ENCODE measurements at regions not wholly inside any gene's neighbourhood (a gene's known extent, or its start where the extent isn't known, plus 50 kb on each side); places are given as distances from the start of the nearest gene placed in this dataset.

- DNase-seq (ENCODE audit: extremely low spot score, unreplicated experiment) = no peak
- Mint-ChIP-seq H3K27me3 (no peaks in the 10 kb centered on the region), H3K36me3 (no peaks in the 10 kb centered on the region), H3K9me3 (no peaks in the 10 kb centered on the region), H3K4me1 (ENCODE audit: unreplicated experiment) (peaks cover 9% of the 10 kb centered on the region), H3K4me3 (no peak overlapping the region), H3K27ac (no peak overlapping the region)
- TF ChIP-seq CTCF (conservative IDR thresholded peaks at IDR 0.05) = no peak
These were observed 346.8 kb downstream of the STK39 start for GRCh38 chr2:167900435-167901114.

GRCh38 chr2:167898340-167898739, 349.1 kb downstream of the STK39 start:
- no peak for TF ChIP-seq CTCF (conservative IDR thresholded peaks at IDR 0.05)
- H3K4me3 Mint-ChIP-seq = no peak overlapping the region
- H3K27me3 Mint-ChIP-seq = no peaks in the 10 kb centered on the region
- H3K27ac Mint-ChIP-seq = no peak overlapping the region
- no peaks in the 10 kb centered on the region for H3K9me3 Mint-ChIP-seq
- H3K4me1 Mint-ChIP-seq (ENCODE audit: unreplicated experiment) = peaks cover 9% of the 10 kb centered on the region
- no peaks in the 10 kb centered on the region for H3K36me3 Mint-ChIP-seq
- DNase-seq (ENCODE audit: extremely low spot score, unreplicated experiment) = no peak

- H3K4me3 Mint-ChIP-seq = no peak overlapping the region
- H3K4me1 Mint-ChIP-seq (ENCODE audit: unreplicated experiment) = no peaks in the 10 kb centered on the region
- no peak for DNase-seq (ENCODE audit: extremely low spot score, unreplicated experiment)
- TF ChIP-seq CTCF (conservative IDR thresholded peaks at IDR 0.05) = no peak
- no peak overlapping the region for H3K27ac Mint-ChIP-seq
- peaks cover 18% of the 10 kb centered on the region for H3K9me3 Mint-ChIP-seq
- no peaks in the 10 kb centered on the region for H3K36me3 Mint-ChIP-seq
- H3K27me3 Mint-ChIP-seq = no peaks in the 10 kb centered on the region
These were observed 355.6 kb downstream of the STK39 start for GRCh38 chr2:167891841-167892240.

GRCh38 chr2:167890739-167891138, 356.7 kb downstream of the STK39 start:
- Mint-ChIP-seq H3K9me3 (peaks cover 18% of the 10 kb centered on the region), H3K4me3 (no peak overlapping the region), H3K27me3 (no peaks in the 10 kb centered on the region), H3K4me1 (ENCODE audit: unreplicated experiment) (no peaks in the 10 kb centered on the region), H3K36me3 (no peaks in the 10 kb centered on the region), H3K27ac (no peak overlapping the region)
- TF ChIP-seq CTCF (conservative IDR thresholded peaks at IDR 0.05) = no peak
- no peak for DNase-seq (ENCODE audit: extremely low spot score, unreplicated experiment)

GRCh38 chr2:167880415-167880814, 367.0 kb downstream of the STK39 start:
- H3K36me3 Mint-ChIP-seq = no peaks in the 10 kb centered on the region

More at GRCh38 chr2:167880415-167880814, 367.0 kb downstream of the STK39 start:
- no peaks in the 10 kb centered on the region for H3K27me3 Mint-ChIP-seq
- no peak overlapping the region for H3K27ac Mint-ChIP-seq
- no peaks in the 10 kb centered on the region for H3K9me3 Mint-ChIP-seq
- H3K4me1 Mint-ChIP-seq (ENCODE audit: unreplicated experiment) = no peaks in the 10 kb centered on the region
- TF ChIP-seq CTCF (conservative IDR thresholded peaks at IDR 0.05) = no peak
- H3K4me3 Mint-ChIP-seq = no peak overlapping the region
- DNase-seq (ENCODE audit: extremely low spot score, unreplicated experiment) = no peak
